NCI-H1048 (cell line): ENCODE measurements at regions not wholly inside any gene's neighbourhood (a gene's known extent, or its start where the extent isn't known, plus 50 kb on each side); places are given as distances from the start of the nearest gene placed in this dataset.

Experiments used
- DNase-seq: peaks from one replicate; lab custom pipeline; 2025; lab: John Stamatoyannopoulos, UW

- no peak for DNase-seq
Observed at GRCh38 chr4:28677808-28678207, 1817.2 kb downstream of the STIM2 start.

GRCh38 chr4:28682847-28683246 lies 1822.2 kb downstream of the STIM2 start:
- DNase-seq = no peak

GRCh38 chr4:28686618-28687017 lies 1826.0 kb downstream of the STIM2 start:
- DNase-seq = no peak

GRCh38 chr4:28690890-28691289 lies 1830.2 kb downstream of the STIM2 start:
- DNase-seq = no peak

- DNase-seq = no peak
Observed at GRCh38 chr4:28702571-28702970, 1841.9 kb downstream of the STIM2 start.

- DNase-seq = no peak
Observed at GRCh38 chr4:28709891-28710290, 1849.2 kb downstream of the STIM2 start.

GRCh38 chr4:28723371-28723770 lies 1862.7 kb downstream of the STIM2 start:
- no peak for DNase-seq

GRCh38 chr4:28724239-28724638 lies 1863.6 kb downstream of the STIM2 start:
- no peak for DNase-seq

- no peak for DNase-seq
Observed at GRCh38 chr4:28730304-28730703, 1869.7 kb downstream of the STIM2 start.

GRCh38 chr4:28744066-28744465 lies 1883.4 kb downstream of the STIM2 start:
- no peak for DNase-seq

GRCh38 chr4:28754376-28754775 lies 1893.7 kb downstream of the STIM2 start:
- DNase-seq = no peak

- DNase-seq = no peak
Observed at GRCh38 chr4:28755081-28755480, 1894.4 kb downstream of the STIM2 start.

GRCh38 chr4:28759064-28759463 lies 1898.4 kb downstream of the STIM2 start:
- DNase-seq = no peak

- DNase-seq = no peak
Observed at GRCh38 chr4:28760003-28760402, 1899.4 kb downstream of the STIM2 start.

GRCh38 chr4:28772066-28772465 lies 1911.4 kb downstream of the STIM2 start:
- DNase-seq = no peak

GRCh38 chr4:28772788-28773187 lies 1912.1 kb downstream of the STIM2 start:
- no peak for DNase-seq

- no peak for DNase-seq
Observed at GRCh38 chr4:28774344-28774743, 1913.7 kb downstream of the STIM2 start.

- DNase-seq = no peak
Observed at GRCh38 chr4:28776004-28776403, 1915.4 kb downstream of the STIM2 start.

- no peak for DNase-seq
Observed at GRCh38 chr4:28784188-28784587, 1923.5 kb downstream of the STIM2 start.

GRCh38 chr4:28787947-28788346 lies 1927.3 kb downstream of the STIM2 start:
- no peak for DNase-seq

- no peak for DNase-seq
Observed at GRCh38 chr4:28788929-28789490, 1928.4 kb downstream of the STIM2 start.

- no peak for DNase-seq
Observed at GRCh38 chr4:28792917-28793597, 1927.1 kb upstream of the PCDH7 start.

- DNase-seq = no peak
Observed at GRCh38 chr4:28799696-28800095, 1920.5 kb upstream of the PCDH7 start.

- no peak for DNase-seq
Observed at GRCh38 chr4:28811025-28811424, 1909.1 kb upstream of the PCDH7 start.
